OCI-LY7 (cell line): ENCODE measurements at regions not wholly inside any gene's neighbourhood (a gene's known extent, or its start where the extent isn't known, plus 50 kb on each side); places are given as distances from the start of the nearest gene placed in this dataset.

Experiments used
- BruUV-seq: library from RNA; stranded (reverse); fragments of 400-500 nt; replicated peaks from 2 replicates; lab custom pipeline; 2021; lab: Mats Ljungman, UMichigan
- CTCF ChIA-PET: fragments of 300-600 bp; sonication (Branson Sonifier 250); formaldehyde crosslinking; loops from one replicate; lab custom pipeline; 2022; ENCODE audit warnings: antibody characterized with exemption; ENCODE audit not compliant: unreplicated experiment; lab: Charles Lee
- POLR2A ChIA-PET: fragments of 300-600 bp; sonication (Branson Sonifier 250); formaldehyde crosslinking; loops from one replicate; lab custom pipeline; 2022; ENCODE audit warnings: antibody characterized with exemption; lab: Charles Lee
- DNase-seq: peaks from one replicate; pipeline ENCODE4 v3.0.0-alpha.2; 2015; ENCODE audit warnings: low spot score
- H2AFZ ChIP-seq: fragments of 200-600 bp; sonication (generic), shearing (Covaris generic); 2 replicates; pipeline ENCODE4 v1.6.1; 2014; ENCODE audit warnings: mild to moderate bottlenecking, antibody characterized with exemption, low read length, moderate library complexity
- H3K27ac ChIP-seq: fragments of 200-600 bp; sonication (generic); 2 replicates; pipeline ENCODE4 v1.5.1; 2014; ENCODE audit warnings: mixed run types, low read depth, mild to moderate bottlenecking, moderate library complexity, low read length, inconsistent platforms; ENCODE audit not compliant: poor library complexity, severe bottlenecking
- H3K36me3 ChIP-seq: fragments of 200-600 bp; sonication (generic); 2 replicates; pipeline ENCODE4 v1.6.1; 2014; ENCODE audit warnings: mild to moderate bottlenecking, antibody characterized with exemption, low read length, moderate library complexity, mixed read lengths; ENCODE audit not compliant: insufficient read depth
- H3K4me1 ChIP-seq: fragments of 200-600 bp; sonication (generic); 2 replicates; pipeline ENCODE4 v1.5.1; 2014; ENCODE audit warnings: mild to moderate bottlenecking, low read length; ENCODE audit not compliant: insufficient read depth, poor library complexity, severe bottlenecking
- H3K4me2 ChIP-seq: fragments of 200-600 bp; sonication (generic); 2 replicates; pipeline ENCODE4 v1.6.1; 2014; ENCODE audit warnings: mild to moderate bottlenecking, low read length
- H3K4me3 ChIP-seq: fragments of 200-600 bp; sonication (generic); 2 replicates; pipeline ENCODE4 v1.5.1; 2014; ENCODE audit warnings: mild to moderate bottlenecking, low read depth, low read length; ENCODE audit not compliant: poor library complexity, severe bottlenecking
- H3K79me2 ChIP-seq: fragments of 200-600 bp; sonication (generic); 2 replicates; pipeline ENCODE4 v1.6.1; 2016; ENCODE audit warnings: low read depth, mild to moderate bottlenecking, low read length, moderate library complexity, mixed read lengths; ENCODE audit not compliant: insufficient read depth
- H3K9me2 ChIP-seq: fragments of 200-600 bp; sonication (generic); 2 replicates; pipeline ENCODE4 v1.6.1; 2016; ENCODE audit warnings: mild to moderate bottlenecking, low read length, mixed read lengths; ENCODE audit not compliant: insufficient read depth
- H3K9me3 ChIP-seq: fragments of 200-600 bp; sonication (generic); 2 replicates; pipeline ENCODE4 v1.6.1; 2014; ENCODE audit warnings: mild to moderate bottlenecking, mixed run types, low read length, mixed read lengths
- H4K20me1 ChIP-seq: fragments of 200-600 bp; sonication (generic); 2 replicates; pipeline ENCODE4 v1.6.1; 2014; ENCODE audit warnings: mild to moderate bottlenecking, antibody characterized with exemption, low read length, moderate library complexity, mixed read lengths; ENCODE audit not compliant: insufficient read depth
- CTCF ChIP-seq: fragments of 200-600 bp; sonication (generic); conservative IDR thresholded peaks from 2 replicates; pipeline ENCODE4 v1.5.1; 2014; ENCODE audit warnings: mild to moderate bottlenecking, antibody characterized with exemption, low read length, moderate library complexity, mixed read lengths
- EZH2phosphoT487 ChIP-seq: fragments of 200-600 bp; sonication (generic); IDR thresholded peaks from 2 replicates; pipeline ENCODE4 v1.6.1; 2018; ENCODE audit warnings: low read depth, borderline replicate concordance, mild to moderate bottlenecking, mixed run types, antibody characterized with exemption, low read length, moderate library complexity, mixed read lengths
- intact Hi-C: fragments of 100-400 bp; cut with micrococcal nuclease; formaldehyde crosslinking; loops from one replicate; pipeline ENCODE4 v1.10.0; 2022; ENCODE audit not compliant: unreplicated experiment

- no peaks in the 10 kb centered on the region for H4K20me1 ChIP-seq
- intact Hi-C loops: no loop called here
- H2AFZ ChIP-seq: no peak overlapping the region
- TF ChIP-seq CTCF: no peak
- no peak for TF ChIP-seq EZH2phosphoT487
- no peaks in the 10 kb centered on the region for H3K36me3 ChIP-seq
- no peaks in the 10 kb centered on the region for H3K79me2 ChIP-seq
- H3K9me2 ChIP-seq: no peaks in the 10 kb centered on the region
- no TSS peak for BruUV-seq
- DNase-seq: no peak
- no peak overlapping the region for H3K4me2 ChIP-seq
- POLR2A ChIA-PET: interaction anchor here (0.8 kb wide), 1 partner anchor 20 kb away, joined by 3 read pairs; no protein-coding TSS in a partner anchor
- H3K27ac ChIP-seq: no peak overlapping the region
- no peaks in the 10 kb centered on the region for H3K9me3 ChIP-seq
- no peaks in the 10 kb centered on the region for H3K4me1 ChIP-seq
- CTCF ChIA-PET: no interaction called here
- H3K4me3 ChIP-seq: no peak overlapping the region
Observed at GRCh38 chr13:33933810-33934209, 115.9 kb downstream of the RFC3 start.

- Histone ChIP-seq H3K36me3 (no peaks in the 10 kb centered on the region), H3K4me3 (no peak overlapping the region), H2AFZ (no peak overlapping the region), H3K27ac (no peak overlapping the region), H3K4me1 (no peaks in the 10 kb centered on the region), H3K9me3 (no peaks in the 10 kb centered on the region), H3K4me2 (no peak overlapping the region), H3K79me2 (no peaks in the 10 kb centered on the region), H3K9me2 (no peaks in the 10 kb centered on the region), H4K20me1 (no peaks in the 10 kb centered on the region)
- POLR2A ChIA-PET: no interaction called here
- intact Hi-C loops: no loop called here
- DNase-seq: no peak
- BruUV-seq: no TSS peak
- CTCF ChIA-PET: no interaction called here
- TF ChIP-seq CTCF: no peak
- no peak for TF ChIP-seq EZH2phosphoT487
Observed at GRCh38 chr13:33934343-33934742, 116.4 kb downstream of the RFC3 start.

- H3K36me3 ChIP-seq: no peaks in the 10 kb centered on the region
- H3K79me2 ChIP-seq: no peaks in the 10 kb centered on the region
- no peak overlapping the region for H3K4me2 ChIP-seq
- POLR2A ChIA-PET: no interaction called here
- H3K4me3 ChIP-seq: no peak overlapping the region
- no peaks in the 10 kb centered on the region for H3K9me2 ChIP-seq
- no peak for DNase-seq
- no peaks in the 10 kb centered on the region for H3K9me3 ChIP-seq
- no peak overlapping the region for H3K27ac ChIP-seq
- intact Hi-C loops: no loop called here
- no peak overlapping the region for H2AFZ ChIP-seq
- no peaks in the 10 kb centered on the region for H3K4me1 ChIP-seq
- BruUV-seq: no TSS peak
- TF ChIP-seq CTCF: no peak
- TF ChIP-seq EZH2phosphoT487: no peak
- no peaks in the 10 kb centered on the region for H4K20me1 ChIP-seq
- CTCF ChIA-PET: no interaction called here
Observed at GRCh38 chr13:33934951-33935371, 117.0 kb downstream of the RFC3 start.
